T-cell (primary cell): ENCODE measurements at regions not wholly inside any gene's neighbourhood (a gene's known extent, or its start where the extent isn't known, plus 50 kb on each side); places are given as distances from the start of the nearest gene placed in this dataset.

Experiments
- ATAC-seq, 4 experiments: fragments of 200-7000 bp in 3 of 4; fragments of 150-1000 bp in 1 of 4; cut with Tn5 transposase; replicated peaks in 1 of 4; 1 replicate in 3 of 4; 2 replicates in 1 of 4; pipeline ENCODE4 v1.10.0; 2021; ENCODE audit warnings: moderate library complexity in 3 of 4, mild to moderate bottlenecking in 2 of 4, moderate number of reproducible peaks in 1 of 4
- CTCF ChIA-PET, 2 donors: fragments of 300-600 bp; sonication (Branson Sonifier 250); formaldehyde crosslinking; loops; one replicate each; lab custom pipeline; 2022; ENCODE audit warnings: antibody characterized with exemption in 2 of 2; lab: Charles Lee
- POLR2A ChIA-PET, 2 donors: fragments of 300-600 bp; sonication (Branson Sonifier 250); formaldehyde crosslinking; loops; one replicate each; lab custom pipeline; 2022; ENCODE audit warnings: antibody characterized with exemption in 2 of 2; lab: Charles Lee
- DNase-seq, 35 experiments: peaks; one replicate each; pipeline versions ENCODE4 v3.0.0 to v3.0.0-alpha.2; 2013 to 2023
- H3K27ac ChIP-seq: one replicate; pipeline ENCODE4 v1.5.1; 2013; ENCODE audit warnings: low read length
- H3K27me3 ChIP-seq, 2 experiments: replicated peaks in 1 of 2; 1 replicate in 1 of 2; 2 replicates in 1 of 2; pipeline versions ENCODE4 v1.6.1 to v1.7.0; 2013; ENCODE audit warnings: low read length in 1 of 2, mixed read lengths in 1 of 2; ENCODE audit not compliant: control insufficient read depth in 2 of 2, insufficient read depth in 2 of 2; ENCODE audit errors: extremely low read depth in 1 of 2
- H3K36me3 ChIP-seq, 2 donors: 1 replicate in 1 of 2; 2 replicates in 1 of 2; pipeline versions ENCODE4 v1.6.1 to v1.7.0; 2013; ENCODE audit warnings: low read length in 1 of 2; ENCODE audit not compliant: control insufficient read depth in 2 of 2, insufficient read depth in 1 of 2; ENCODE audit errors: extremely low read depth in 1 of 2
- H3K4me1 ChIP-seq, 2 experiments: 1 replicate in 1 of 2; 2 replicates in 1 of 2; pipeline versions ENCODE4 v1.6.1 to v1.7.0; 2013; ENCODE audit warnings: low read length in 2 of 2, mixed read lengths in 1 of 2; ENCODE audit not compliant: insufficient read depth in 2 of 2, control insufficient read depth in 1 of 2; ENCODE audit errors: extremely low read depth in 1 of 2
- H3K4me3 ChIP-seq, 2 donors: 1 replicate in 1 of 2; 2 replicates in 1 of 2; pipeline versions ENCODE4 v1.5.1 to v1.7.0; 2013; ENCODE audit warnings: mild to moderate bottlenecking in 2 of 2, low read length in 1 of 2, moderate library complexity in 1 of 2; ENCODE audit not compliant: control insufficient read depth in 1 of 2; ENCODE audit errors: extremely low read depth in 1 of 2
- H3K9me3 ChIP-seq: 2 replicates; pipeline ENCODE4 v1.7.0; 2013
- H3K27ac Mint-ChIP-seq, 2 donors: one replicate each; pipeline ENCODE4 v1.8.0; 2020 to 2021; ENCODE audit warnings: mild to moderate bottlenecking in 2 of 2, mixed read lengths in 2 of 2
- H3K27me3 Mint-ChIP-seq, 2 donors: one replicate each; pipeline ENCODE4 v1.8.0; 2021 to 2022; ENCODE audit warnings: mixed read lengths in 2 of 2
- H3K36me3 Mint-ChIP-seq: one replicate; pipeline ENCODE4 v1.8.0; 2021; ENCODE audit warnings: mixed read lengths
- H3K4me1 Mint-ChIP-seq, 3 donors: one replicate each; pipeline ENCODE4 v1.8.0; 2020 to 2022; ENCODE audit warnings: mixed read lengths in 3 of 3, mild to moderate bottlenecking in 1 of 3
- H3K4me3 Mint-ChIP-seq, 3 donors: one replicate each; pipeline ENCODE4 v1.8.0; 2020 to 2022; ENCODE audit warnings: mild to moderate bottlenecking in 3 of 3, mixed read lengths in 3 of 3, moderate library complexity in 3 of 3
- H3K9me3 Mint-ChIP-seq, 3 donors: one replicate each; pipeline ENCODE4 v1.8.0; 2020 to 2022; ENCODE audit warnings: mixed read lengths in 3 of 3
- WGBS: methylation state at CpG from one replicate; pipeline ENCODE4 v1.1.5; 2013; ENCODE audit warnings: missing lambda C conversion rate; ENCODE audit not compliant: insufficient coverage; 5-methylcytosine and 5-hydroxymethylcytosine counted together

DNA sequence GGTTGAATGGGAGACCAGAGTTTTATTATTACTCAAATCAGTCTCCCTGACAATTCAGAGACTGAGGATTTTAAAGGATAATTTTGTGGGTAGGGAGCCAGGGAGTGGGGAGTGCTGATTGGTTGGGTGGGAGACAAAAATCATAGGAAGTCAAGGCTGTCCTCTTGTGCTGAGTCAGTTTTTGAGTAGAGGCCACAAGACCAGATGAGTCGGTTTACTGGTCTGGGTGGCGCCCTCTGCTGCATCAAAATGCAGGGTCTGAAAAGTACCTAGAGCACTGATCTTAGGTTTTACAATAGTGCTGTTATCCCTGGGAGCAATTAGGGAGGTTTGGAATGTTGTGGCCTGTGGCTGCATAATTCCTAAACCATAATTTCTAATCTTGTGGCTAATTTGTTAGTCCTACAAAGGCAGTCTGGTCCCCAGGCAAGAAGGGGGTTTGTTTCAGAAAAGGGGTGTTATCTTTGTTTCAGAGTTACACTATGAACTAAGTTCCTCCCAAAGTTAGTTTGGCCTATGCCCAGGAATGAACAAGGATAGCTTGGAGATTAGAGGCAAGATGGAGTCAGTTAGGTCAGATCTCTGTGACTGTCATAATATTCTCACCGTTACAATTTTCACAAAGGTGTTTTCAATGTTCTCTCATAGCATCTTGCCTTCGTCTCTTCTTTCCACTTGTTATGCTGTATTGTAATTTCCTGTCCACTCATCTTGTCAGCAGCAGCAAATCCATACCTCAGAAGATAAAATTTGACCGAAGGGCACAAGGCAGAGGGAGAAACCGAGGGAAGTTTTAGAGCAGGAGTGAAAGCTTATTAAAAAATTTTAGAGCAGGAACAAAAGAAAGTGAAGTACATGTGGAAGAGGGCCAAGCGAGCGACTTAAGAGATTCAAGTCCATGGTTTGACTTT, 59.2 kb upstream of the CLINT1 start:
- DNase-seq (peak; percentile 8 to 64 (median 45)), ATAC-seq (peak; percentile 25 to 55 (median 54))
- POLR2A ChIA-PET = interaction anchor here in 1 of 2 donors (0.5 kb wide), 1 partner anchor 45 kb away, joined by 6 read pairs; no protein-coding TSS in a partner anchor
- CTCF ChIA-PET = interaction anchor here (0.6 to 1.3 kb wide), 7 partner anchors 9 to 122 kb away, joined by 3 to 6 read pairs (median 3); no protein-coding TSS in a partner anchor
- no peaks in the 10 kb centered on the region for H3K27me3 ChIP-seq
- Mint-ChIP-seq H3K9me3 (no peaks in the 10 kb centered on the region), H3K36me3 (no peaks in the 10 kb centered on the region), H3K4me1 (peaks cover 26 to 30% (median 29%) of the 10 kb centered on the region in 3 donors), H3K4me3 (peak overlapping the region in 2 of 3 donors; percentile 22 to 75), H3K27ac (peak overlapping the region; percentile 77 to 94), H3K27me3 (no peaks in the 10 kb centered on the region)
- no peaks in the 10 kb centered on the region for H3K36me3 ChIP-seq
- H3K9me3 ChIP-seq = no peaks in the 10 kb centered on the region
- H3K27ac ChIP-seq = peak overlapping the region; percentile 42
- no peak overlapping the region for H3K4me3 ChIP-seq
- H3K4me1 ChIP-seq = peaks cover 15 to 18% of the 10 kb centered on the region in 2 experiments
- WGBS = 73% methylated on average over 4 of the region's 8 CpGs

GRCh38 chr5:157917491-157917890, 58.5 kb upstream of the CLINT1 start:
- no peaks in the 10 kb centered on the region for H3K27me3 ChIP-seq
- Mint-ChIP-seq H3K27me3 (no peaks in the 10 kb centered on the region), H3K4me3 (no peak overlapping the region), H3K27ac (peak overlapping the region in 1 of 2 donors; percentile 31), H3K4me1 (peaks cover 26 to 30% (median 29%) of the 10 kb centered on the region in 3 donors), H3K36me3 (no peaks in the 10 kb centered on the region), H3K9me3 (no peaks in the 10 kb centered on the region)
- DNase-seq (no peak), ATAC-seq (no peak)
- H3K9me3 ChIP-seq = no peaks in the 10 kb centered on the region
- peaks cover 15 to 18% of the 10 kb centered on the region in 2 experiments for H3K4me1 ChIP-seq
- CTCF ChIA-PET = interaction anchor here (1.0 to 1.3 kb wide), 3 partner anchors 100 to 108 kb away, joined by 3 to 6 read pairs (median 5); no protein-coding TSS in a partner anchor
- H3K36me3 ChIP-seq = no peaks in the 10 kb centered on the region
- H3K27ac ChIP-seq = no peak overlapping the region
- H3K4me3 ChIP-seq = no peak overlapping the region
- POLR2A ChIA-PET = no interaction called here

DNA sequence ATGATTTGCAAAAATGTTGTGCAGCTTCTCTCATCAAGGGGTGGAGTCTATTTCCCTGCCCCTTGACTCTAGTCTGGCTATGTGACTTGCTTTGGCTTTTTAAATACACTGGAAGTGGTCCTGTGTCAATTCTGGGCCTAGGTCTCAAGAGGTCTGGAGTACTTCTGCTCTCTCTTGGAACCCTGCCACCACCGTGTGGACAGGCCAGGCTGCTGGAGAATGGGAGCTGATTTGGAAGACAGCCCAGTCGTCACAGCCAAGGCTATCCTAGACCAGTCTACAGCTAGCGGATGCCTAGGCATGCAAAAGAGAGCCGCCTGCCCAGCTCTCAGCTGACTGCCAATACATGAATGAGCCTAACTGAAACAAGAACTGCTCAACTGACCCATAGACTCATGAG, 56.7 kb upstream of the CLINT1 start:
- Mint-ChIP-seq H3K9me3 (no peaks in the 10 kb centered on the region), H3K4me1 (peaks cover 26 to 30% (median 29%) of the 10 kb centered on the region in 3 donors), H3K27ac (no peak overlapping the region), H3K4me3 (no peak overlapping the region), H3K27me3 (peaks cover 0 to 2% of the 10 kb centered on the region in 2 donors), H3K36me3 (no peaks in the 10 kb centered on the region)
- H3K27ac ChIP-seq = no peak overlapping the region
- H3K9me3 ChIP-seq = no peaks in the 10 kb centered on the region
- whole genome bisulfite sequencing = 100% methylated on average over 1 of the region's 4 CpGs
- no peaks in the 10 kb centered on the region for H3K36me3 ChIP-seq
- H3K4me1 ChIP-seq = peaks cover 15 to 18% of the 10 kb centered on the region in 2 experiments
- peaks cover 0 to 6% of the 10 kb centered on the region in 2 experiments for H3K27me3 ChIP-seq
- H3K4me3 ChIP-seq = no peak overlapping the region
- DNase-seq (no peak), ATAC-seq (no peak)
- POLR2A ChIA-PET = no interaction called here
- CTCF ChIA-PET = interaction anchor here in 1 of 2 donors (0.6 to 1.3 kb wide), 2 partner anchors 33 to 36 kb away, joined by 3 to 4 read pairs; no protein-coding TSS in a partner anchor

GRCh38 chr5:157914151-157914788, 55.3 kb upstream of the CLINT1 start:
- Histone ChIP-seq H3K27me3 (peaks cover 0 to 6% of the 10 kb centered on the region in 2 experiments), H3K36me3 (no peaks in the 10 kb centered on the region), H3K4me3 (no peak overlapping the region), H3K9me3 (no peaks in the 10 kb centered on the region), H3K4me1 (peaks cover 11 to 14% of the 10 kb centered on the region in 2 experiments), H3K27ac (no peak overlapping the region)
- Mint-ChIP-seq H3K4me1 (peaks cover 16 to 19% (median 19%) of the 10 kb centered on the region in 3 donors), H3K27me3 (peaks cover 0 to 2% of the 10 kb centered on the region in 2 donors), H3K4me3 (no peak overlapping the region), H3K27ac (no peak overlapping the region), H3K9me3 (no peaks in the 10 kb centered on the region), H3K36me3 (no peaks in the 10 kb centered on the region)
- POLR2A ChIA-PET = no interaction called here
- ATAC-seq = no peak
- CTCF ChIA-PET = interaction anchor here in 1 of 2 donors (1.2 kb wide), 1 partner anchor 97 kb away, joined by 4 read pairs; no protein-coding TSS in a partner anchor
- DNase-seq = no peak
- WGBS = 98% methylated on average over 5 of the region's 7 CpGs

GRCh38 chr5:157913575-157913974, 54.6 kb upstream of the CLINT1 start:
- peaks cover 4 to 8% of the 10 kb centered on the region in 2 experiments for H3K4me1 ChIP-seq
- Mint-ChIP-seq H3K27ac (no peak overlapping the region), H3K4me1 (peaks cover 9 to 12% (median 12%) of the 10 kb centered on the region in 3 donors), H3K4me3 (no peak overlapping the region), H3K9me3 (no peaks in the 10 kb centered on the region), H3K36me3 (no peaks in the 10 kb centered on the region), H3K27me3 (peaks cover 0 to 2% of the 10 kb centered on the region in 2 donors)
- no peak for DNase-seq
- ATAC-seq = no peak
- ChIA-PET CTCF (no interaction called here), POLR2A (no interaction called here)
- no peaks in the 10 kb centered on the region for H3K9me3 ChIP-seq
- no CpG with 5 or more reads among the region's 2 CpGs for WGBS
- H3K4me3 ChIP-seq = no peak overlapping the region
- no peaks in the 10 kb centered on the region for H3K36me3 ChIP-seq
- peaks cover 0 to 6% of the 10 kb centered on the region in 2 experiments for H3K27me3 ChIP-seq
- H3K27ac ChIP-seq = no peak overlapping the region

DNA sequence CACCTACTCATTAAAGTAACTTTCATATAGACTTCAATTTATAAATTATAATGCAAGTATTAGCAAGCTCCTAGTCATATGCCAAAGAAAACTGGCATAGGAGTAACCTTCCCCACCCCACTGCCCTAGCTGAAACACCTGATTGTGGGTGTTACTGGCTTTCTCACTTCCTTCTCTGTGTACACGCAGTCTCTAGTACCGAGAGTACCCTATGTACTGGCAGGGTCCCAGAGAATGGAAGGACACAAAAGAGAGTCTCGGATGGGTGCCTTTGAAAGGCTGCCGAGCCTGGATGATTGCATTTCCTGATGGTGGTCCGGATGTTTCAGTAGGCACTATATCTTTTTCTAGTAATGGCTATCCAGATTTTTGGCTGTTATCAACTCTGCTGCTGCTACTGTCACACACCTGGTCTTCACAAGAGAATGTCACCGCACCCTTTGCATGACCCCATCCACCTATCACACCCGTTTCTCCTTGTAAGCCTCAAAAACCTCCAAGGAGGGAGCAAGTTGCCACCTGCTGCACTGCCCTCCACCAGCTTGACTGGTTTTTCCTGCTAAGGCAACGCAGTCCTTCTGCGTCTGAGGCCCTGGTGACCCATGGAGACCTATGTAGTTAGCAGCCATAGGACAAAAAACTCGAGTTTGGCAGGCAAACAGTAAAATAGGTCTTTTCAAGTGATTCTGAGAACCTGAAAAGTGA, 53.8 kb upstream of the CLINT1 start:
- ChIA-PET CTCF (no interaction called here), POLR2A (no interaction called here)

More for the DNA sequence above, 53.8 kb upstream of the CLINT1 start:
- WGBS = 74% methylated on average over 7 of the region's 10 CpGs
- H3K4me1 Mint-ChIP-seq = peaks cover 1 to 4% (median 4%) of the 10 kb centered on the region in 3 donors
- peaks cover 0 to 8% of the 10 kb centered on the region in 2 experiments for H3K27me3 ChIP-seq
- H3K9me3 Mint-ChIP-seq = no peaks in the 10 kb centered on the region
- no peak overlapping the region for H3K27ac Mint-ChIP-seq
- no peak for ATAC-seq
- H3K4me3 ChIP-seq = no peak overlapping the region
- no peak overlapping the region for H3K27ac ChIP-seq
- no peaks in the 10 kb centered on the region for H3K36me3 Mint-ChIP-seq
- no peaks in the 10 kb centered on the region for H3K4me1 ChIP-seq
- no peaks in the 10 kb centered on the region for H3K9me3 ChIP-seq
- H3K36me3 ChIP-seq = no peaks in the 10 kb centered on the region
- peaks cover 0 to 2% of the 10 kb centered on the region in 2 donors for H3K27me3 Mint-ChIP-seq
- no peak overlapping the region for H3K4me3 Mint-ChIP-seq
- DNase-seq = no peak
